Head of caudate nucleus (tissue), 42 donors: ENCODE measurements at regions not wholly inside any gene's neighbourhood (a gene's known extent, or its start where the extent isn't known, plus 50 kb on each side); places are given as distances from the start of the nearest gene placed in this dataset.
"Not testable (repeated sequence)": the region's sequence is repeated elsewhere in the genome, so short reads cannot be mapped to it uniquely, and the experiment has no call there.

Experiments used
- DNase-seq, 42 donors: peaks; one replicate each; pipeline versions ENCODE4 v3.0.0 to v3.0.0-alpha.2; 2020 to 2021; ENCODE audit warnings: mixed read lengths in 7 of 42
- intact Hi-C: fragments of 100-400 bp; cut with DNase I; formaldehyde crosslinking; loops from one replicate; pipeline ENCODE4 v1.15.0; 2022

DNA sequence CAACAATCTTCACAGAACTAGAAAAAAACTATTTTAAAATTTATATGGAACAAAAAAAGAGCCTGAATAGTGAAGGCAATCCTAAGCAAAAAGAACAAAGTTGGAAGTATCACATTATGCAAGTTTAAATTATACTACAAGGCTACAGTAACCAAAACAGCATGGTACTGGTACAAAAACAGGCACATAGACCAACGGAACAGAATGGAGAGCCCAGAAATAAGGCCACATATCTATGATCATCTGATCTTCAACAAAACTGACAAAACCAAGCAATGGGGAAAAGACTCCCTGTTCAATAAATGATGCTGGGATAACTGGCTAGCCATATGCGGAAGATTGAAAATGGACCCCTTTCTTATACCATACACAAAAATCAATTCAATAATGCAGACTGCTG is 74.4 kb upstream of the RTN4 start:
- intact Hi-C loops, result loop anchor here (5.0 kb wide), 1 partner anchor 77 kb away; no protein-coding TSS in a partner anchor
- DNase-seq, result not testable (repeated sequence)

DNA sequence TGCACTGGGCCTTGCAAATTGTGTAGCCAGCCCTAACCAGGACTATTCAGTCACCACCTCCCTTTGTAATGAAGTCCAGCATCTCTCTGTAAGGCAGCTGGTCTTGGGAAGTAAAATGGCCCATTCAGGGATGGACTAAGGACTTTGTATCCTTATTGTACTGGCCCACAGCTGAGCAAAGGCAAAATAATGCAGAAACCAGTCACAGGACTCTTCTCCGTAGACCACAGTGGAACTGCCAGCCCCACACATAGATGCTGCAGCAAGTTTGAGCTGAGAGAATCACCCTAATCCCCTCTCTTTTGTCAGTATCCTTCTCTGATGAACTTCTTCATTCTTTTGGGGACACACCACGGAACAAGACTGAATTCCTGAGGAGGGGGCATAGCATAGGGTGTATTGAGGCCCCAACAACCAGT is 73.6 kb upstream of the RTN4 start:
- peak in 27 of 42 donors; percentile 34 to 84 (median 67) for DNase-seq
- intact Hi-C loops, result loop anchor here (5.0 kb wide), 1 partner anchor 77 kb away; no protein-coding TSS in a partner anchor

DNA sequence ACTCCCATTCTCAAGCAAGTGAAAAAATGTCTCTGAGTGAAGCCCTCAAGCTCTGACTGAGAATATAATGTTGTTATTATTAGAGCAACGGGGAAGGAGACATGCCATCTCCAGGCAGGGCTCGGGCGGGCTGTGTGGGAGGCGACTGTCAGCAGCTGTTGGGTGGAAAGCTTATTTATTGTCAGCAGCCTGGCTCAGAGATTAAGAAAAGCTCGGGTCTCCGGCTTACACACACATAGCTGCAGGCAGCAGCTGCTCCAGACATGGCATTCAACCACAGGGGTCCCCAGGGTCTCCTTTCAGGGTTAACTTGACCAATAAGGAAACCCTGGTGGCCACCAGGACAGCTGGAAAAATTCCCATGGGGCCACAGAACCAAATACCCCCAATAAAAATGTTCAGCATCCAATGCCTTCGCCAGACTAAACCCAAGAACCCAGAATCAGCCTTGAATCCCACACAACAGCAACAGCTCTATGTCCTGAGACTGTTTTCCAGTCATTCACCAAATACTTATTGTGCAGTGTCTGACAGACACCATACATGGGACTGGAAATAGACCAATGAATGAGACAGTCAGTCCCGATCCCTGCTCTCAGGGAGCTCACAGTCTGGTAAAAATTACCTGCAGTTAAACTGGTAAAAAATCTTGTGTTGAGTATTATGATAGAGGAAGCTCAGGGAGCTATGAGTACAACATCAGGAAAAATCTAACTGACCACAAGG is 70.5 kb upstream of the RTN4 start:
- intact Hi-C loops, result loop anchor here (5.0 kb wide), 1 partner anchor 73 kb away; no protein-coding TSS in a partner anchor
- peak; percentile 68 to 95 (median 87) for DNase-seq

DNA sequence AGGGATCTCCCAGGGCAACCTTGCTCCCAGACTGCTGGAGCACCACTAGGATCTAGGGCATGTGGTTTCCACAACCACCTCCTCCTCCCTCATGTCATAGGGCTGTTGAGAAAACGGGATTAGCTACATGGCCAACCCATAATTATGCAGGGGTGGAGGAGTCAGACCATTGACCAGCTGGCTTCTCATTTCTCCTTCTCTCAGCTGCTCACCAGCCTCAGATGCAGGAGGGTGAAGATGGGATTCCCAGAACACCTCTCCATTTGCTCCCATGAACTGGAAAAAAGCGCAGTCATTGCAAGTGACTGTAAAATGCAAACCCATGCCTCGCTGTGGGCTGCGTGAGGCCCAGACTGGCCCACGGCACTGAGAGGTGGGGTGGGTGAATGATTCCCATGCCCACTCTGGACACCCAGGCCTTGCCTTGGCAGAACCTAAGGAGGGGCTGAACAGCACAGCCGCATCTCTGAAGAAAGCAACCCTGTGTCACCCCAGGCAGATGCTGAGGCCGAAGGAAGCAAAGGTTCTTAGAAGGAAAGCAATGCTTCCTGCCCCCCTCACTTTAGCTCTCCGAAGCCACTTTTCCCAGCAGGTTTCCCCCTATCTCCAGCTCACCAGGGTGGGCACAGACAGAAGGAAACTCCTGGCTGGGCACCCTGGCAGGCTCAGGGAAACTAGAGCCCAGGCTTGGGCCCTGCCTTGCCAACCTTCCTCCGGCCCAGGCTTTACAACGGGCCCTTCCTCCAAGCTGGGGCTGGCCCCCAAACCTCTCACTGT is 69.6 kb upstream of the RTN4 start:
- intact Hi-C loops, result loop anchor here (5.0 kb wide), 1 partner anchor 73 kb away; no protein-coding TSS in a partner anchor
- DNase-seq, result peak in 9 of 42 donors; percentile 16 to 64 (median 46)

DNA sequence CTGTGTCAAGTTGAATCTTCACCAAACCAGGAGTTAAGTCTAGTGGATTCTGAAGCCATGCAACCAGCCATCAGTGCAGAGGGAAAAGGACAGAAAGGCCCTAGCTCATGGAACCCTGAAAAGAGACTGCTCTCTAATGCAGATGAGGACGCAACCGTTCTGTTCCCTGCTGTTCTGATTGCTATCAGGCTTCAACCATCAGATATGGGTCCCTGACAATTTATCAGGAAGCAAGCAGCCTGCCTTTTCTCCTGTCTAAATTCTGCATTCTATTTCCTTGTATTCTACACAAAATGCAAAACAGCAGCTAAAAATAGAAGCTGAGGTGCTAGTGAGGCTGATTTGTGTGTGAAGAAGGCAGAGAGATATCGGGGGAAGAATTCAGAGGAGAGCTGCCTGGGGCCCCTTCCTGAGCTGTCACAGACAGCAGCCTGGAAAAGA is 68.4 kb upstream of the RTN4 start:
- peak in 3 of 42 donors; percentile 24 to 31 (median 28) for DNase-seq
- intact Hi-C loops, result no loop called here

DNA sequence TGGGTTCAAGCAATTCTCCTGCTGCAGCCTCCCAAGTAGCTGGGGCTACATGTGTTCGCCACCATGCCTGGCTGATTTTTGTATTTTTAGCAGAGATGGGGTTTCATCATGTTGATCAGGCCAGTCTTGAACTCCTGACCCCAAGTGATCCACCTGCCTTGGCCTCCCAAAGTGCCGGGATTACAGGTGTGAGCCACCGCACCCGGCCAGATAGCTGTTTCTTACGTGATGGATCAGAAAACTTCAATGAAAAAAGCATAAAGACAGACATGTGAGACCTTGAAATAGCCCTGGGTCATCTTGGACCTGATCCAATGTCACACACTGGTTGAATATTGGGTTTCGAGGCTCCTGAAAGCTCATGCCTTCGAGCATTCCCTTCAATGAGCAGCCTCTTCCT is 66.7 kb upstream of the RTN4 start:
- intact Hi-C loops, result no loop called here
- DNase-seq, result peak in 1 of 42 donors; percentile 43

DNA sequence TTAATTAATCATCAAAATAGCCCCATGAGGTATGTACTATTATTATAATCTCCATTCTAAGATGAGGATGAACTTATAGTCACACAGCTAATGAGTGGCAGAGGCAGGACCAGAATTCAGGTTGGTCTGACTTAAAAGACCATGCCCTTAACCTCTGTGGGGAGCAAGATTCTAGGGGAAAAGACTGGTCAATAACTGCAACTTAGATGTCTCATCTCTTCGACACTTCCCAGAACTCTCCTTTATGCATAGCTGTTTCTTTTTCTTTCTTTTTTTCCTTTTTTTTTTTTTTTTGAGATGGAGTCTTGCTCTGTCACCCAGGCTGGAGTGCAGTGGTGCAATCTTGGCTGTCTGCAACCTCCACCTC is 66.3 kb upstream of the RTN4 start:
- DNase-seq, result no peak
- intact Hi-C loops, result no loop called here

DNA sequence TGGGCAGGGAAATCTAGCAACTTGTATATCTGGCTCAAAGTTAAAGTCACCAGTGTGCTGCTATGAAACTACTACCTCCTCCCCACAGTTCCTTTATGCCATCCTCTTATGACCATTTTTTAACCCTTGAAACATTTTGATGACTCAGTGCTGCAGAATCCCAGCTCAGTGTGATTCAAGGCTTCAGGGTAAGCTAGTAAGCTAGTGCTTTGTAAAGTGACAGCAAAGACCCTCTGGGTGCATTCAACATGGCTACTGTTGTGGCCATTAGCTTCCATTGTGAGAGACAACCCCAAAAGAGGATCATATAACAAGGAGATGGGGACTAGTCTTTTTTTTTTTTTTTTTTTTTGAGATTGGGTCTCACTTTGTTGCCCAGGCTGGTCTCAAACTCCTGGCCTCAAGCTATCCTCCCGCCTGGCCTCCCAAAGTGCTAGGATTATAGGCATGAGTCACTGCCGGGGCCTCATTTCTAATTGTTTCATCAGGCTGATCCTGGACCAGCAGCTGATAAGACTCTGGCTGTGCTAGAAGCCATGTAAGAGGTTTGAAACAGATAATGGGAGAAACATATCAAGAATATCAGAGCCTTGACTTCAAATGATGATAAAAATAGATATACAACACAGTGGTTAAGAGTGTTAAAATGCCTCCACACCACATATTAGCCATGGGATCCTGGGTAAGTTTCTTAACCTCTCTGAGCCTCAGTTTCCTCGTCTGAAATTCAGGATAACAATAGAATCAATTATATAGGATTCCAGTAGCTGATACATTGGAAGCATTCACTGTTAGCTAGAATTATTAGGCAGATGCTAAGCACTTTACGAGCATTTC is 65.7 kb upstream of the RTN4 start:
- intact Hi-C loops, result no loop called here
- DNase-seq, result peak in 2 of 42 donors; percentile 3 to 35

DNA sequence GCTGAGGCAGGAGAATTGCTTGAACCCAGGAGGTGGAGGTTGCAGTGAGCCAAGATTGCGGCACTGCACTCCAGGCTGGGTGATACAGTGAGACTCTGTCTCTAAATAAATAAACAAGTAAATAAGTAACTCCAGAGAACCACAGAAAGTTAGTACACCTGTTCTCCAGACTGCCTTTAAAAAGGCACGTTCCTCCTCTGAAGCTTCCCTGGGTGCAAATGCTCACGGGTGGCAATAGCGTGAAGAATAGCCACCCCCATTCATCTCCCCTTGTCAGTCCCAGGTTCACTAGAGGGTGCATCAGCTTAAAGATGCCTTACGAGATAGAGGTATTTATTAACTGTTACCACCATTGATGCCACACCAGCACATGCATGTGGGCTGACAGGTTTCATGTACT is 64.3 kb upstream of the RTN4 start:
- intact Hi-C loops, result loop anchor here (5.0 kb wide), 1 partner anchor 53 kb away; no protein-coding TSS in a partner anchor
- no peak for DNase-seq

DNA sequence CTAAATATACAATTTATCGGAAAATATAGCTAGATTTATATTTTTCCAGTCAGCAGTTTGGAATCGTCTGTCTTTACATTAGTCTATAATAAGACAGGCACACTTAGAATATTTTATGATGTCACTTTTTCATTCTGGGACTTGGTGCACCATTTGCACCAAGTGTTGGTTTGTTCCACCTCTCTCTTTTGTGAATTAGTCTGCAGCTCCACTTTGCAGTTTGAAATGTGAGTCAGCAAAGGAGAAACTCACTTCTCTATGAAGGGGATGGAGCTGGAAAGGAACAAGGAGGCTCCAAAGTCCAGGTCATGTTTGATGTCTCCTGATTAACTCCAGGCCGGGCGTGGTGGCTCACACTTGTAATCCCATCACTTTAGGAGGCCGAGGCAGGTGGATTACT is 63.8 kb upstream of the RTN4 start:
- intact Hi-C loops, result loop anchor here (5.0 kb wide), 1 partner anchor 53 kb away; no protein-coding TSS in a partner anchor
- DNase-seq, result peak in 1 of 42 donors; percentile 62

DNA sequence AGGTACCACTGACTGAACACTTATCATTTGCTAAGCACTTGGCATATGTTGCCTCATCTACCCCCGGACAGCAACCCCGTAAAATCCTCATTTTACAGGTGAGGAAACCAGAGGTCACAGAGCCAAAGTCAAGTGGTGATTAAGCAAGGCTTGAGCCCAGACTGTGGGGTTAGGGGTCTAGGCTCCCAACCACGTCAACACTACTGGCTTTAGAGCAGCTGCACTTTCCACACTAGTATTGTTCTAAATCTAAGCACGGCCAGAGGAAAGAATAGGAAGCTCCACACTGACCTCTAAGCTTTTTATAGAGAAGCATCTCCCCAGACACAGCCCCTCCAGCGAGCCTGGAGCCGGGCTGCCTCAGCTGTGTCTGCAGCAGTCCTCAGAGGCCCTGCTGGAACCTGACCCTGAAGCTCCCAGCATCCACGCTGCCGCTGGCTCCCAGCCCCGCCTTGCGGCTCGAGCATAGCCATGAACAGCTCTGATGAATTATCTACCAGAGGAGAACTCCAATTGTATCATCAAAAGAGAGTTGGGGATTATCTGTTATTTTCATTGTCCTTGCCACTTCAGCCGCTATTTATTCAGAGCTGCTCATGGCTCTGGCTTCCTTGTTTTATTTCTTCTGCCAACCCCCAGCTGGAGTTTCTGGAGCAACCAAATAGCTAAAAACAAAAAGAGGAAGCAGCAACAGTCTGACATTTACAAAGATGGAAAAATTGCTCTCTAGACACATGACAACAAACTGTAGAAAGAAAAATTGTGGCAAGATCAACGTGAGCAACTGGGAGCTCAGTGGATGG is 62.2 kb upstream of the RTN4 start:
- peak; percentile 71 to 93 (median 87) for DNase-seq
- intact Hi-C loops, result loop anchor here (5.0 kb wide), 1 partner anchor 55 kb away; no protein-coding TSS in a partner anchor

DNA sequence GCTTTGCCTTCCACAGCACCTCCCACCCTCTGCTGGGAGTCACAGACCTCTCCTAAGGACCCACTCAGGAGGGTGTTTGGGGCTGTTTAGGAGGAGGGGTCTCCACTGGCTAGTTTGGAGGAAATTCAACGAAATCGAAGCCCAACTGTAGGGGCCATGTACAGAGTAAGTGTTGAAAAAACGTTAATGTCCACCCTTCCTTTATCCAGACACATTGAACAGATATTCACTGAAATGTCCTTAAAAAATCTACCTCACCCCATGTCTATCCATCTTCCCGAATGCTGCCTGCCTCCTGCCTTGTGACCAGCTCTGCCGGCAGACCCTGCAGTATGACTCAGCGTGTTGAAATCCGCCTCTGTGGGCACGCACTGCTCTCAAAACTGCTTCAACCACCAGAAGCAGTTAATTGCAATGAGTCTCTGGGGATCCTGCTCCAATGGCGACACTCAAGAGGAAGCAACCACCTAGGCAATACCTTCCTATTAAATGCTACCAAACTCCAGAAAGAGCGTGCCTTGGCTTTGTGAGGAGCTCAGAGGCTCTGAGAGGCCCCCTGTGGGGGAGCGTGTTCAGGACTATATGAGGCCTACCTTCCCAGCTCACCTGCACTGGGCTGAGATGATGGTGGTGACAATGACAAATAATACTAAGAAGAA is 61.4 kb upstream of the RTN4 start:
- intact Hi-C loops, result loop anchor here (5.0 kb wide), 1 partner anchor 56 kb away; no protein-coding TSS in a partner anchor
- peak in 41 of 42 donors; percentile 39 to 88 (median 68) for DNase-seq

DNA sequence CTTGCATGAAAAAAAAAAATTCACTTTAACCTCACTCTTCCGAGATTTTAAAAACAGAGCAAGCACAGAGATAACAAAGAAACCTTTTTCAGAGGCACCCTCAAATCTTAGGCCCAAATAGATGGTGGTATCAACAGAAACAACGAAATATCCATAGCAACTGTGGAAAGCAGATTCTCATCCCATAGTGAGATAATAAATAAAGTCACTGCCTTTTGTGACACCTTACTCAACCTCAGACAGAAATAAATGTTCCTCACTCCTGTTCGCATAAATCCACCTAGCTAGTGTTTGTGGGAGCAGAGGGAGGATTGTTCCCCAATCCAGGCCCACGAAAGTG is 60.9 kb upstream of the RTN4 start:
- intact Hi-C loops, result loop anchor here (5.0 kb wide), 1 partner anchor 56 kb away; no protein-coding TSS in a partner anchor
- DNase-seq, result peak in 4 of 42 donors; percentile 11 to 37 (median 32)

DNA sequence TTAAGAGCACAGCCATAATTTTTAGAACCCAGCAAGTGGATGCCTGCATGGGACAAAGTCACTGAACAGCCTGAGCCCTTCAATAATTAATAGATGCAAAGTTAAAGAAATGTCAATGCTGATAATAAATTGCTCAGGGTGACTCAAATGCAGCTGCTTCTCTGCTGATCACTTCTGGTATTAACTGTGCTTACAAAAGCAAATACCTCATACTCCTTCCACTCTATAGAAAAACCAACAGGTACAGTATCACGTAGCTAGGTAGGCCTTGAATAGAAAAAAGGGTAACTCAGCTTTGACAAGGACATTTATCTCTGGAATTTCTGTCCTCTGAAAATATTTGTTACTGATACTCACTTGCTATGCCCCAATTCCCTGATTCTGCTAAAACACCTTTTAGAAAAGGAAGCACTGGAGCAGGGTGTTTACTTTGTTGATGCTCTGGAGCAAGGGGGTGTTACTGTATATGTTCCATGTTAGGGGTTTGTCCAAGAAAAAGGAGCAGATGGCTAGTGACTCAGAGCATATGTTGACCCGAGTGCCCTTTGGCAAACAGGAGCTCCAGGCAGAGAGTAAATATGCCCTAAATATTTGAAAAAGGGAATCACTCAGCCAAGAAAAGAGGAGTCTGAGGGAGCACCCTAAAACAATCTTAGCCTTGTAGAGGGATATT is 59.1 kb upstream of the RTN4 start:
- intact Hi-C loops, result no loop called here
- DNase-seq, result peak in 1 of 42 donors; percentile 42

DNA sequence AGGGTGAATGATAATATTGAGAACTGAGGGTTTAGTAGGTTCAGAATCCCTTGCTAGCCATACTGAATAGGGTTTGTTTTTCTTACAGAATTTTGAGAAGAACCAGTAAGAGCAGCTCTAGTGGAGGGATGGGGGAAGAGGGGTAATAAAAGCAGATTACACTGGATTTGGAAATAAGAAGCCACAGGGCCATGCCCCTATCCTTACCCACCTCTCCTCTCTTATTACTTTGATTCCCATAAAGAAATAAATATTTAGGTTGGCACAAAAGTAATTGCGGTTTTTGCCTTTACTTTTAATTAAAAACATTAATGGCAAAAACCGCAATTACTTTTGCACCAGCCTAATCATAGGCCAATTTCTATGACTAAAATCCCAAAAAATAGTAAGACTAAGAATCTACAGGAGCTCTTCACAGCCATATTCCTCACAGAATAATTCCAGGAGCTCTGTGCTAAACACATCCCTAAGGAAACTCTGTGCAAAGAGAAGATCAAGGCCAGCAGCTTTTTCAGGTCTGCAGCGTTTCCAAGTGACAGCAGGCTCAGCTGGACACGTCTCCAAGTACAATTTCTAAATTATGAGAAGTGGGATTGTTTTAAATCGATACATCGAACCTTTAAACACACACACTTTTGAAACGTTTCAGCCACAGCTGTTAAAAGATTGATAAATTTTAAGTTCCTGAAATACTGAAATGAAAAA is 58.4 kb upstream of the RTN4 start:
- DNase-seq, result peak in 1 of 42 donors; percentile 43
- intact Hi-C loops, result no loop called here

DNA sequence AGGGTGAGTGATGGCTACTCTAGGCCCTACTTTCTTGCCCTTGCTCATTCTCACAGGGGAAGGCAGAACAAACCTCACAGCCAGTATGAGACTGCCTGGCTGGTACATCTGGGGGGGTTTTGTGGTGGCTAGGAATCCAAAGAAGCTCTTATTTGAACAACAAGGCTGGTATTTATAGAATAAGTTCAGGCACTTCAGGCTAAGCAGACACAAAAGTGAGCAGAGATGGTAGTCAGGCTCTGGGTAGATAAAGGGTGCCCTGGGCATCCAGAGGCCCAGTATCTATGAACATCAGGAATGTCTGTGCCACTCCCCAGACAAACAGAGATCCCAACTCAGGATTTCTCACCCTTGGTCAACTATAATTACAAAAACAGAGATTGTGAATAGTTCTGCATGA is 57.2 kb upstream of the RTN4 start:
- DNase-seq, result peak in 3 of 42 donors; percentile 17 to 47 (median 36)
- intact Hi-C loops, result no loop called here
